SK-N-DZ (cell line): ENCODE measurements at regions not wholly inside any gene's neighbourhood (a gene's known extent, or its start where the extent isn't known, plus 50 kb on each side); places are given as distances from the start of the nearest gene placed in this dataset.
"Not testable (repeated sequence)": the region's sequence is repeated elsewhere in the genome, so short reads cannot be mapped to it uniquely, and the experiment has no call there.

Experiments used
- DNase-seq: peaks from one replicate; pipeline ENCODE4 v3.0.0-alpha.2; 2015; ENCODE audit warnings: low spot score

DNA sequence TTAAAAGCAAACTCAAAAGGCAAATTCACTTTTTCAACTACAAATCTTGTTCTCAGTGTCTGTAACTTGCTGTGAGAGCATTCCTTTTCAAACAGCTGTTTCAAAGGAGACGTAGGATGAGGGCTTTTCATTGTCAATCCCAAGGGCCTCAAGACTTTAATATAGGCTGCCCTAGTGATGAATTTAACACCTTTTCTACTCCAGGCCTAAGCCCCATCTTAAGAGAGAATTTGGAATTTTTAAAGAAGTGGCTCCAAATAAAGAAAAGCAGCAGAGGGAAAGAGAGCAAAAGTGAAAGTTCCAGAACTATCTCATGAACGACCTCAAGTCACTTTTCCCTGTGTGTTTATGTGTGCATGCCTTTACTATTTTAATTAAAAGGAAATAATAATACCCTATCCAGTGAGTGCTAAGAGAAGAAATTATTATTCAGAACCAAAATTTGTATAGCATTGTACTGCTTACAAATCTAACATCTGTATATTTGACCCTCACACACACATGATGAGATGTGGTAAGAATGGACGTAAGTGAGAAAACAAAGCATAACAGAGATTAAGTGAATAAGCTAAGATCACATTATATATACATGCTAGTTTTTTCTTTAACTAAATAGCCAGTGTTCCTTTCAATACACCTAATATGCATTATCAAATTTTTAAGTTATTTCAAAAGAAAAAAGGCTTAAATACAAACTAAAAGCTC lies 196.4 kb downstream of the VGLL3 start:
- no peak for DNase-seq

DNA sequence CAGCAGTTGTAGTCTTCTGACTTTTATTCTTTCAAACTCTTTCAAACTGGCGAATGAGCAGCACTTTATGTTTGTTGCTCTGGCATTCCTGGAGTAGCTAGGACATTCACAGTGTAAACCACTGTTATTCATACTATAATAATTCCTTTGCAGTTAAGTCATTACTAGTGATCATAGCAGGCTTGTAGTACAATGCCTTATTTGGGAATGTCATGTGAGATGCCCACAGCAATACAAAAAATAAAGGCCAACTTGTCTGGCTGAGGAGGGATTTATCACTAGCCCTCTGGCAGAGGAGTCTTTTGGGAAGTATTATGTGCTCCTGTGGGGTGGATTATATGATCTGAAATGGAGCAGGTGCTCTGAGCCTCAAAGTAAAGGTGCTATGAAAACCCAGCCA lies 197.2 kb downstream of the VGLL3 start:
- no peak for DNase-seq

DNA sequence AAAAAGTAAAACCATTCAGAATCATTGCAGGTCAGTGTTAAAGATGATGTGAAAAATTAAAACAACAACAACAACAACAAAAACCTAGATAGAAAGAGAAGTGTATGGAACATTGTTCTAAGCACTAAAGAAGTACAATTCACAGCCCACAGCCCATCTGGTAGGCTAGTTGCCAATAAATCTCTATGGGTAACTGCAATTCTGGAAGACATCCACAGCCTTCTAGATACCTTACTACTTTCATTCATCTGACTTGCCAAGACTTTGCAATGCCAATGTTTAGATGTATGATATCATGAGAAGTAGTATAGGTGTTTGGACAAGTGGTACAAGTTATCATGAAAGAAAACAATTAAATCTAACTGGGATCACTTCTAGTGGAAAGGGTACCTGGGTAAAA lies 198.6 kb downstream of the VGLL3 start:
- no peak for DNase-seq

DNA sequence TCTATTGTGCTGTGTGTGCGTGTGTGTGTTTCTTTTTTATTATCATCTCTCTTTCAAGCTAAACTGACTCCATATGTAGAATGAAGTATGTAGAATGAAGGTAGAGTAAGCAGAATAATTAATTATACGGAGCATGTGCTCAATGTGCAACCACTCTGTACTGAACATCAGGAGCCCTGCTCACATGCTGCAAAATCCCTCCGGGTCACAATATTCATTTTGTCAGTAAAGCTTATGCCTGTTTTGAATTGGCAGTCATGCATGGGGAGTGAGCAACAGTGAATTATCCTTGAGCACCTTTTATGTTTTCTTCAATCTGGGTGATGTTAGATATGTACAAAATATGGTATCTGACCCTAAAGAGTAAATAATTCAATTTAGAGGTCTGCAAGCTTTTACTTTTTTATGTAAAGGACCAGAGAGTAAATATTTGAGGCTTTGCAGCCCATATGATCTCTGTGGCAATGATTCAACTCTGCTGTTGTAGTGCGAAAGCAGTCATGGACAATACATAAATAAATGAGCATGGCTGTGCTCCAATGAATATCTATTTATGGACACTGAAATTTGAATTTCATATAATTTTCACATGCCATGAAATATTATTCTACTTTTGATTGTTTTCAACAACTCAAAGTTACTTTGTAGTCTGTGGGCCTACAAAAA lies 199.9 kb downstream of the VGLL3 start:
- no peak for DNase-seq

DNA sequence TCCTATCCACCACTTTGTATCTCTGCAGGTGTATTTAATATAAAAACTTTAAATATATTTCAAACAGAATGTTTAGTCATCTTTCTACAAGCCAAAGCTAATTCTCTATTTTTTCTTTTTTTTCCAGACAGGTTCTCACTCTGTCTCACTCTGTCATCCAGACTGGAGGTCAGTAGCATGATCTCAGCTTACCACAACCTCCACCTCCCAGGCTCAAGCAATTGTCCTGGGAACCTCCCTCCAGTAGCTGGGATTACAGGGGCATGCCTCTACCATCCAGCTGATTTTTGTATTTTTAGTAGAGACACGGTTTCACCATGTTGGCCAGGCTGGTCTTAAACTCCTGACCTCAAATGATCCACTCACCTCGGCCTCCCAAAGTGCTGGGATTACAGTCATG lies 202.6 kb downstream of the VGLL3 start:
- DNase-seq, result no peak

DNA sequence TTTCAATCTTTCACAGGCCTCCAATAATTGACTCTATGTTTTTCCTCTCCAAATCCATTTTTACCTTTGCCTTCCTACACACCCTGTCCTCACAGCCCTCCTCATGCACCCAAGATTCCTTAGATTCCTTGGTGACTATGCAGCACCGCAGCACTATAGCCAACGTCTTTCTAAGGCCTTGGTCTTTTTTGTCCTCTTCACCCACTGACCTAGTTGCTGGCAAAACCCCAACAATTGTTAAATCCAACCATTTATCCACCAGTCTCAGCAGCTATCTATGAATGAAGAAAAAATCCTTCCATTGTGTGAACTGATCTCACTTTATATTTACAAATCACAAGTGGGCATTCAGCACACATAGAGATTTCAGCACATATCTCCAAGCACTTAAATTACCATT lies 203.9 kb downstream of the VGLL3 start:
- no peak for DNase-seq

DNA sequence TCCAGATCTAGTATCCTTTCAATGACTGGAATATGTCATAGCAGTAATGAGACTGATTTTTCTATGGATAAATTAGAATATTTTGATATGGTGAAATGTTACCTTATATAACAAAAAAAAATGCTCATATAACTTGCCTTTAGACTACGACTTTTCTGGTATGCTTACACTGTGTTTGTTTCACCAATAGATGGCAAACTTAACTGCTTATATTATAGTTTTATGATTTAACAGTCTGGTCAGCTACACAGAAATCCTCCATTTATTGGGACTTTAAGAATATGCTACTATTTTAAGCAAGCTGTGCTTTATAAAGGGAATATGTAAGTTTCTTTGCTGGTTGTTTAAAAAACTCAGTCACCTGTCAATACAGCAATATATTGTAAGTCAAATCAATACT lies 205.6 kb downstream of the VGLL3 start:
- DNase-seq, result no peak

DNA sequence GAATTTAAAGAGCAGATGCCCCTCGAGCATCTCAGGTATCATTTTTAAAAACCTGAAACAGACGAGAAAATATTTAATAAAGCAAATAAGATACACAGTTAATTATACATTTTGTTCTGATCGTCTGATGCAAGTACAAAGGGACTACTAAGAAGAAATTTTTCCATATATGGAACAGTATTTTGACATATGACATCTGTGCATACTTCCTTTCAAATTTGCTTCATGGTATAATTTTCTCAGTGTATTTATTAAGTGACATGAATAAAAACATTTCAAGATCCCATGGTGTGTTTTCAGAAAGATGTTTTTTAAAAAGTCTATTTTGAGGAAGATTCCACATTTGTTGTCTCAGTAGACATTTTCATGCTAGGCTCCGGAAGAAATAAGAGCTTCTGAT lies 208.1 kb downstream of the VGLL3 start:
- no peak for DNase-seq

DNA sequence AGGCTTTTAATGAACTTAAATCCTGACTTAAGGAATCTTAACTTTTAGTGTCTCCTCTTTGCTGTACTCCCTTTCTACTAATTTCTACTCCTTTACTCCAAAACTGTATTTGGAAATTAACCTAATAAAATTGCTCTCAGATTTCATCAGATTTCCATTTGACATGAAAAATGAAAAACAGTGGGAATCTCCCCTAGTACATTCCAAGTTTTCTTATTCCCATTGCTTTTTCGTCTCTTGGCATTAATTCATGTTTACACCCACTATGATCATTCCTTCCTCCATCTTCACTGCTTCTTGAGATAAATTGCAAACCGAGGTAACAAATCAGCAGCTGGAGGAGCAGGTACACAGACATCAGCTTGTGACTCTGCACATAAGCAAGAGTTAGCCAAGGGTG lies 208.7 kb downstream of the VGLL3 start:
- DNase-seq, result no peak

DNA sequence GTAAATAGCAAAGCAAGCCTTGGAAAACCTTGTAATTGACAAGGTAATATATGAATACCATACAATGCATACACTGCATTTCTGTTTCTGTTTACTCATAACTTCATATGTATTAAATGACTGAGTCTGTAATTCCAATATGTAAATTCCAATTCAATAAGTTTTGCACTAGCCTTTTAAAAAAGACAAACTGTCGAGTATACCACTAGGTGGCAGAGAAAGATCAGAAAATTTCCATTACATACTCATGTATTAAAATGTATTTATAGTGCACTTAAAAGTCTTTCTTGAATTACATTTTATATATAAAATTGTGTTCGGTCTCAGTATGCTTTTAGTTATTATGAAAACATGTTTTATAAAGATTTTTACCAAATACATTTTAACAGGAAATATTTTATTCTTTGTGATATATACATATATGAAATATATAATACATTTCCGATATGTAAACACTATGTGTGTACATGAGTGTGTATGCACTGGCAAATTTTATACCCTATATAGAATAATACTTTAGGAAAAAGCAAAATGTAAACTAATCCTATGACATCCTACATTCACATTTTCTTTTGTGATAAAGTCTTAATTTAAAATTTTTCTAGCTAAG lies 216.8 kb downstream of the VGLL3 start:
- DNase-seq, result peak; percentile 28

DNA sequence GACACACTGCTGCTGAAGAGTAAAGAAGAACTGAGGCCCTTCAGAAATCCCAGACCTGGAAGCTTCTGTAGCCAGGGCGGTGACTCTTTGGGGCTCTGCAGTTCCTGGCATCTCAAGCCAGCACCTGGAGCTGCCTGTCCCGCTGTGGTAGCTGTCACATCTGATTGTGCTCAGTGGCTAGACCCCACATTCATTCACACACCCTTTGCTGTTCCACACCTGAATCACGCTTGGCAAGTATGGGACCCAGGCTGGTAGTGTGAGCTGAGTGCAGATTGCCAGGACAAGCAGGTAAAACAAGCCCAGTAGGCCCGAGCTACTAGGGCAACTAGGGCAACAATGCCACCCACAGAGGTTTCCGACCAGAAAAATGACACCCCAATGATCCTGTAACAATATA lies 218.2 kb downstream of the VGLL3 start:
- no peak for DNase-seq

DNA sequence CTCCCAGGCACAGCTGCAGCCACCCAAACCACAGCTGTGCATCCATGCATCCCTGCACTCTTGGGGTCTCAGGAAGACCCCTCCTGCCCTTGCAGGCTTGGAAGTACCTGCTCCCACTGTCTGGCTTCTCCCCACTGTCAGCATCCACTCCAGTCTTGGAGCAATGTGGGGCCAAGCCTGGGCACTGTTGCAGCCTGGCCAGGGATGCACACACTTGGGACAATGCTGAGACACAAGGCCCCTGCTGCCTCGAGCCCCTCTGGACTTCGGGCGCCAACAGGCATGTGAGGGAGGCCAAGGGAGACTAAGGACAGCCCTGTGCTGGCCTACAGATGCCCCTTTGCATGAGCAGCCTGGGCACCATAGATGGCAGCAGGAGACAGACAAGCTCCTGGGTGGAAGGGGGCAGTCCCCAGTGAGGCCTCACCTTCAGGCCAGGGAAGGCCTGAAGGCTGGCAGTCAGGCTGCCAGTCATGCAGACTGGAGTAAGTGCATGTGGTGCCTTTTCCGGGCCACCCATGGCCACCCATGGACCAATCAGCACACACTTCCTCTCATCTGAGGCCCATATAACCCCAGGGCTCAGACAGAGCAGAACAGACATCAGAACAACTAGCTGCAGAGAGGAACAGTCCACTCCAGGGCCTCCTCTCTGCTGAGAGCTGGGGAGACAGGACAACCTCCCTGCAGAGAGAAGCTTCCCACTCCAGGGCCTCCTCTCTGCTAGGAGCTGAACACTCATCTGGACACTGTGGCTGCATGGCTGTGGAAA lies 219.0 kb downstream of the VGLL3 start:
- peak; percentile 12 for DNase-seq

DNA sequence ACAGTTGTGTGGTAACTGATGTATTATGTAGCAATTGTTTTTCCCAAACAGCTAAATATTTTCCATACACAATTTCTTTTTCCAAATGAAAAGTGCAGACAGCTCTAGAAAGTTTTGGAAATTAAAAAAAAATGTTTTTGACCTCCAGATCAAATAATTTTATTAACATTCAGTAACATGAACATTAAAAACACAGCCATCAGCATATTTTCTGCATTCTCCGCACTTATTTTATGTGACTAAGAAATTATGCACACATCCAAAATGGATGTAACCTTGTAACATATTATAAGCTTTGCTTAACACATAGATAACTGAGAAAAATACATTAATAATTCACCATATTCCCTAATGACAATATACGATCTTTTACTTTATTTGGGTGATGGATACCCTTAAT lies 224.6 kb downstream of the VGLL3 start:
- DNase-seq, result no peak

DNA sequence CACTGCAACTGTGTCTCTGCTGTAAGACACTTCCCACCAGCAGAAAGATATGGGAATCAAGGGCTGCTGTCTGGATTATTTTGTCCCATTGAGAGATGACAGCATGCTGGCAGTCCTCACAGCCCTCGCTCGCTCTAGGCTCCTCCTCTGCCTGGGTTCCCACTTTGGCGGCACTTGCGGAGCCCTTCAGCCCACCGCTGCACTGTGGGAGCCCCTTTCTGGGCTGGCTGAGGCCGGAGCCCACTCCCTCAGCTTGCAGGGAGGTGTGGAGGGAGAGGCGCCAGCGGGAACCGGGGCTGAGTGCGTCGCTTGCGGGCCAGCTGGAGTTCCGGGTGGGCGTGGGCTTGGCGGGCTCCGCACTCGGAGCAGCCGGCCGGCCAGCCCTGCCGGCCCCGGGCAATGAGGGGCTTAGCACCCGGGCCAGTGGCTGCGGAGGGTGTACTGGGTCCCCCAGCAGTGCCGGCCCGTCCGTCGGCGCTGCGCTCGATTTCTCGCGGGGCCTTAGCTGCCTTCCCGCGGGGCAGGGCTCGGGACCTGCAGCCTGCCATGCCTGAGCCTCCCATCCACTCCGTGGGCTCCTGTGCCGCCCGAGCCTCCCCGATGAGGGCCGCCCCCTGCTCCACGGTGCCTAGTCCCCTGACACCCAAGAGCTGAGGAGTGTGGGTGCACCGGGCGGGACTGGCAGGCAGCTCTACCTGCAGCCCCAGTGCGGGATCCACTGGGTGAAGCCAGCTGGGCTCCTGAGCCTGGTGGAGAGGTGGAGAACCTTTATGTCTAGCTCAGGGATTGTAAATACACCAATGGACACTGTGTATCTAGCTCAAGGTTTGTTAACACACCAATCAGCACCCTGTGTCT lies 233.4 kb downstream of the VGLL3 start:
- not testable (repeated sequence) for DNase-seq

DNA sequence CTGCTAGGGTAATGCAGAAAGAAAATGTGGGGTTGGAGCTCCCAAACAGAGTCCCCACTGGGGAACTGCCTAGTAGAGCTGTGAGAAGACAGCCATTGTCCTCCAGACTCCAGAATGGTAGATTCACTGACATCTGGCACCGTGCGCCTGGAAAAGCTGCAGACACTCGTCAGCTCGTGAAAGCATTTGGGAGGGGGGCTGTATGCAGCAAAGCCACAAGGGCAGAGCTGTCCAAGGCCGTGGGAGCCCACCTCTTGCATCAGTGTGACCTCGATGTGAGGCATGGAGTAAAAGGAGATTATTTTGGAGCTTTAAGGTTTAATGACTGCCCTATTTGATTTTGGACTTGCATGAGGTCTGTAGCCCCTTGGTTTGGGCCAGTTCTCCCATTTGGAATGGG lies 242.9 kb downstream of the VGLL3 start:
- no peak for DNase-seq

DNA sequence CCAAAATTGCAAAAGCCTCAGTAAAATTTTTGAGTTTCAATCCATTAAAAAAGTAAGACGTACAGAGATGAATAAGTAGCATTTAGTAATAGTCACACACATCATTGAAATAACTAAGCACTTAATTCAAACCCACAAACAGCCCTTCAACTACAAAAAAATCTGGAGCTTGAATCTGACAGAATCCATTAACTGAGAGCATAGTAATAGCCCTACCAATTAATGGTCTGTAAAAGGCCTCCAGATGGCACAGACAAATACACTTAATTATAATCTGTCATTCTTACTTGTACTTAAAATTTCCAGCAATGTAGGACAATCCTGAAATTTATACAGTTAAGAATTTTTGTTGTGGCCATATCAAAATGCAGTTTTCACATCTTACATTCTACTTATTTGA lies 246.9 kb downstream of the VGLL3 start:
- DNase-seq, result no peak

DNA sequence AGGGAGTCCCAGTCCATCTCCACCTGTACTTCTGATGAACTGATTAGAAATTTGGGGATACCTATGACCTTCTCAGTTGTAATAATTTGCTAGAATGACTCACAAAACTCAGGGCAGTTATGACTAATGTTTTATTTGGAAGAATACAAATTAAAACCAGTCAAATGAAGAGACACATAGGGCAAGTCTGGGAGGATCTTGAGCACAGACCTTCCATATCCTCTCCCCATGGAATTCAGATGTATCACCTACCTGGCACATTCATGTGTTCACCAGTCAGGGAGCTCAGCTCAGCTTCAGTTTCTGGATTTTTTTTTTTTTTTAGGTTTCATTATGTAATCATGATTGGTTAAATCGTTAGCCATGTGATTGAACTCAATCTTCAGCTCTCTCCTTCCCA lies 247.7 kb downstream of the VGLL3 start:
- no peak for DNase-seq

DNA sequence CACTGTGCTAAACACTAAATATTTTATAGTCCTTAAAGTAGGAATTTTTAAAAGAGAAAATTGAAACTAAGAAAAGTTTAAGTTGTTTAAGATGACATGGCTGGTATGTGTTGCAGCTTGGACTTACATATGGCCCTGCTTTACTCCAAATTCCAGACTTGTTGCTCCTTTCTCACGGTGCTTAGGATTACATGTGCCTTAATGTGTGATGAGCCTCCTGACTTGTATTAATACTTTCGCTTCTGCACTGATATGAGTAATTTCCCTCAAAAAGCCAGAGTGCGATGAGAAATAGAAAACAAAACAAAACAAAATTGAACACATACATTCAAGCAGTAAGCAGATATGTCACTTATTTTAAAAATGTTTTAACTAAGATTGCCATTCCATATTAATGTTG lies 250.2 kb downstream of the VGLL3 start:
- no peak for DNase-seq

DNA sequence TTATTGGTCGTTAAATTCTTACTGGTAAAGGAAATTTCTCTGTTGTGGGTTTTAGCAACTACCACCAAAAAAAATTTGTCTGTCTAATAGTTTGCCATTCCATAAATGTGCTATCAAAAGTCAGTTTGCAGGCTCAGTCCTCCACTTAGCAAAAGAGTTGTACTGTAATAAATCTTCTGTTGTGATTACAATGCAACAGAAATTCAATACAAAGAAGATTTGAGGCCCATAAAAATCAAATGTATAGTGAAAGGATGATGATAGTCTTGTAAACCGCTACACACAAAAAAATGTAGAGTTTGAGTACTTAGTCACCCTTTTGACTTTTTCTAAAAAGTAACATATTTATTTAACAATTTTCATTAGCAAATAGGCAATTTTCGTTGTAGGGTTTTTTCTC lies 251.7 kb downstream of the VGLL3 start:
- no peak for DNase-seq

DNA sequence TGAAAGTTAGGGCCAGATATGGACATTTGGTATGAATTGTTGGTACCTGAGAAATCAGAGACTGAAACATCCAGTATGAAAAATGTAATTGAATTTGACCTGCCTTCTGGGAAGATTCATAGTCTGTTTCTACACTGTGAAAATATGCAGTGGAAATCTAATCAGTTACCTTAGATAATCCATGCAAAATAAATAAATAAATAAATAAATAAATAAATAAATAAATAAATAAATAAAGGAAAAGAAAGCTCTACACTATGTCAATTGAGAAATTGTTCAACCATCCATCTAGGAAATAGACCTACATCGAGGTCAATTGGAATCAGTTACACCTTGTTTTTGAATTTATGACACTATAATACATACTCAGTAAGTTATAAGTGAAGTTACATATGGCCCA lies 252.3 kb downstream of the VGLL3 start:
- no peak for DNase-seq

DNA sequence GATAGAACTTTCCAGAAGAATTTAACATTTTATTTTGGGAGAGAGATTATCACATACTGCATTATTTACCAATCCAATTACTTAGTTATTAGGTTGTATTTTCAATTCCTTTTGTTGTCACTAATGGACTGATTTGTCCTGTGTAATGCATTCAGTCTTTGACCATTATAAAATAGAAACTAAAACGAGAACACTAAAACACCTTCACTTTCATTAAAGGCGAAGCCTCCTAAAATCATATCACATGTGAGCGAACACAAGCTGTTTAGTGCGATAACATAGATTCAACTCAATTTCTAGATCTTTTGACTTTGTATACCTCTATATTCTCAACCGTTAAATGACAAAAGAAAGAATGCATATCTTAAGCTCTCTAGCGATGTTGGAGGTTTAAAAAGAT lies 253.4 kb downstream of the VGLL3 start:
- no peak for DNase-seq

DNA sequence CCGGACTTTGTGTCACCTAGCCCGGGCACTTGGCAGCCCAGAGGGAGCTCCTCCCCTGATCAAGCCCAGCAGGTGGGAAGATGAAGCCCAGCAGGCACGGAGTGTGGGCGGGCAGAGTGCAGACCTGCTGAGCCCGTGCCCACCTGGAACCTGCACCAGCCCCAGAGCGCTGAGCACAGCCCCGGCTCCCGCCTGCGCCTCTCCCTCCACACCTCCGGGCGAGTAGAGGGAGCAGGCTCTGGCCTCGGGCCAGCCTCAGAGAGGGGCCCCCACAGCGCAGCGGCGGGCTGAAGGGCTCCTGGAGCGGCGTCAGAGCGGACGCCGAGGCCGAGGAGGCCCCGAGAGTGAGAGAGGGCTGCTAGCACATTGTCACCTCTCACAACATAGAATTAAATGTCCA lies 257.7 kb downstream of the VGLL3 start:
- DNase-seq, result no peak
